ENCODE measurements at regions not wholly inside any gene's neighbourhood (a gene's known extent, or its start where the extent isn't known, plus 50 kb on each side); places are given as distances from the start of the nearest gene placed in this dataset.

DNA sequence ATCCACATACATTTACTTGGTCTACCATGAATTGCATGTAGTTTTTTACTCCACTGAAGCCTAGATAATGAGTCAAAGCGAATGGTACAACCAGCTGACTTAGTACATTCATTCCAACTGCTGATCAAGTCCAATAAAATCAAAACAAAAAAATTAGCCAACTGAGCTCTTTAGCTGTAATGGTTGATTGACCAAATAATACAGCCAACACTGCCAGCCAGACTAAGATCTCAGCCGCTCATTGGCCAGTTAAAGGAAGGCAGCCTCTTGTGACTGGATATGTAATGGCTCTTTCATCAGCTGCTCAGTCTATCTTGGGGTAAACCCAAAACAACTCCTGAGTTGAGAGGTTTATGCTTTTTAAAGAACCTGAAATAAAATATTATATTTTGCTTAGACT, 204.3 kb upstream of the RSPO3 start:
- TF ChIP-seq, protein P1, sequence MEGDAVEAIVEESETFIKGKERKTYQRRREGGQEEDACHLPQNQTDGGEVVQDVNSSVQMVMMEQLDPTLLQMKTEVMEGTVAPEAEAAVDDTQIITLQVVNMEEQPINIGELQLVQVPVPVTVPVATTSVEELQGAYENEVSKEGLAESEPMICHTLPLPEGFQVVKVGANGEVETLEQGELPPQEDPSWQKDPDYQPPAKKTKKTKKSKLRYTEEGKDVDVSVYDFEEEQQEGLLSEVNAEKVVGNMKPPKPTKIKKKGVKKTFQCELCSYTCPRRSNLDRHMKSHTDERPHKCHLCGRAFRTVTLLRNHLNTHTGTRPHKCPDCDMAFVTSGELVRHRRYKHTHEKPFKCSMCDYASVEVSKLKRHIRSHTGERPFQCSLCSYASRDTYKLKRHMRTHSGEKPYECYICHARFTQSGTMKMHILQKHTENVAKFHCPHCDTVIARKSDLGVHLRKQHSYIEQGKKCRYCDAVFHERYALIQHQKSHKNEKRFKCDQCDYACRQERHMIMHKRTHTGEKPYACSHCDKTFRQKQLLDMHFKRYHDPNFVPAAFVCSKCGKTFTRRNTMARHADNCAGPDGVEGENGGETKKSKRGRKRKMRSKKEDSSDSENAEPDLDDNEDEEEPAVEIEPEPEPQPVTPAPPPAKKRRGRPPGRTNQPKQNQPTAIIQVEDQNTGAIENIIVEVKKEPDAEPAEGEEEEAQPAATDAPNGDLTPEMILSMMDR (IDR thresholded peaks at IDR 0.05; ENCODE audit: low read depth, low read length), result no peak
- H3K4me3 ChIP-seq (ENCODE audit: low read depth, low read length), result no peak overlapping the region

DNA sequence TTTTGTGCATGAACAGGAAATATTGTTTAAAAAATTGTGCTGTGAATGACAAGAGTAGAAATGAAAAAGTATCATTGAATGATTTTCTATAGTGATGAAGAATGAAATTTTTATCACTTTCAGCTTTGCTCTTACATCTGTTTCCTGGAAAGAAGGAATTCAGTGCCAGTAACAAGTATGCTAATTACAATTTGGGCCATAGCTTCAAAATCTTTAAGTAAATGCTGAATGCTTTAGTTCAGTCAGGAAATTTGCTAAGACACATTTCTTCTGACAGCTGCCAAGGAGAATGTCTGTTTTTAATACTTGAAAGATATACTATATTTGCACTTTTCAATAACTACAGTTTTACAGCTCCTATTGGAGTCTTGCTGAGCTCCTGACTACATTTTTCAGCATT, 203.7 kb upstream of the RSPO3 start:
- TF ChIP-seq, protein P1 (IDR thresholded peaks at IDR 0.05; ENCODE audit: low read depth, low read length), result no peak

DNA sequence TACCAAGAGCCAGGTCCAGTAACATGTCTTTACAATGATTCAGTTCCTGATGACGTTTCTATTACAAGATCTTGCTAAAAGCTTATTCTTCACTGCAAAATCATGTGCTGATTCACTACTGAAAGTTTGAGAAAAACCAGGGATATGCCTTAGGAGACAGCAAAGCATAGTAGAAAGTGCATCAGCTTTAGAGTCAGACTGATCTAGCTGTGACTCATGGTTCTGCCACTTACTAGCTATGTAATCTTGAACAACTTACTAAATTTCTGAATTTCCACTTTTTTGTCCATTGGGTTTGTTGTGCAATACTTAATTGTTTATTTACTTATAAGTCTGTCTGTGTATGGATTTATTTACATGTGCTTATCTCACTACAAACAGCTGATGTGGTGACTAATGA, 198.5 kb upstream of the RSPO3 start:
- TF ChIP-seq, protein P1 (IDR thresholded peaks at IDR 0.05; ENCODE audit: low read depth, low read length), result no peak
- no peak overlapping the region for H3K4me3 ChIP-seq (ENCODE audit: low read depth, low read length)

More for the DNA sequence above, 203.7 kb upstream of the RSPO3 start:
- no peak overlapping the region for H3K4me3 ChIP-seq (ENCODE audit: low read depth, low read length)

DNA sequence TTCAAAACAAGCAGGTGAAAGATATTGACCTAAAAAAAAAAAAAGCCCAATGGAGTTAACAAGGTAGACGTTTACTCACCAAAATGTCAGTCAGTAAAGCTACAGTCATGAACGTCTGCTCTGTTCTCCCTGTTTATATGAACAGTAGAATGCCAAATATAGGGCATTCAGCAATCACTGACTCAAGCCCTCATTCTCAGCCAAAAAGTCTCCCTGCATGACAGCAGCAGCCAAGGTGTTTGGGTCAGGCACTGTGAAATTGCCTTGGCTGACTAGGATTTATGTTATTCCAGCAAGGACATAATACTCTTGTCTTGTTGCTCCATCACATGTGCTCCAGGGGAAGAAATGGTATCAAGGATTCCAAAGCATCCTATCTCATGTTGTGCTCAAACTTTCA, 194.7 kb upstream of the RSPO3 start:
- no peak overlapping the region for H3K4me3 ChIP-seq (ENCODE audit: low read depth, low read length)
- TF ChIP-seq, protein P1 (IDR thresholded peaks at IDR 0.05; ENCODE audit: low read depth, low read length), result no peak

DNA sequence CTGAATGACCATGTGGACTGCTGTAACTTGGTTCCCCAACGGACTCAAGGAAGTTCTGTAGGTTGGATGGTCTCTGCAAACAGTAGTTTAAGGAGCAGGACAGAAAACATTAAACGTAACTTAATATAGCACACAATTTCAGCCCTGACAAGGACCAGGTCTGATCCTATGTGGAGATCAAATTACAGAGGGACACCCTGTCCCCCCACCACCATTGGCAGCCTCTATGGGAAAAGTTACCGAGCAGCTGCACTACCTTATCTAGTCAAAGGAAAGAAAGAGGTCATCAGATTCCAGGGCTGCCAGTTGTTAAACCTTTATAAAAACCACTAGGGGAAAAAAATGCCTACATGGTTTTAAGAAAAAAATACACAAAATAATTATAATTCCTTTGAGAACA, 191.5 kb upstream of the RSPO3 start:
- TF ChIP-seq, protein P1 (IDR thresholded peaks at IDR 0.05; ENCODE audit: low read depth, low read length), result no peak
- no peak overlapping the region for H3K4me3 ChIP-seq (ENCODE audit: low read depth, low read length)

DNA sequence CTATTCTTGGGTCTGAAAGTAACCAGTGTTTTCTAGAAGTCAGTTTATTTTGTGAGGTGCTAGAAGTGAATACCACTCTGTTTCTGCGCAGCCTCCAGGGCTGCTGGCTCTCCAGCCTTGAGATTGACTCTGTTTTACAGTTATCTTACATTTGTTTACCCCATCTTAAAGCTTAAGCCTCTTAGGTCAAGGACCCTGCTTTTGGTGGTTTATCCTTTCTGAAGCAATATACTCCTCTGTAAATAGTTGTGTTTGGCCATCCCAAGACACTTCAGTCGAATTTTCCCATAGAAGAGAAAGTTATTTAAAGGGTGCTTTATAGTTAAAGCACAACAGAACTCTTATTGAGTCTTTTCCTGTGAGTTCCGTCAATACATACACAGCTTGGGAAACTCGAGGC, 190.6 kb upstream of the RSPO3 start:
- H3K4me3 ChIP-seq (ENCODE audit: low read depth, low read length), result no peak overlapping the region
- TF ChIP-seq, protein P1 (IDR thresholded peaks at IDR 0.05; ENCODE audit: low read depth, low read length), result no peak

DNA sequence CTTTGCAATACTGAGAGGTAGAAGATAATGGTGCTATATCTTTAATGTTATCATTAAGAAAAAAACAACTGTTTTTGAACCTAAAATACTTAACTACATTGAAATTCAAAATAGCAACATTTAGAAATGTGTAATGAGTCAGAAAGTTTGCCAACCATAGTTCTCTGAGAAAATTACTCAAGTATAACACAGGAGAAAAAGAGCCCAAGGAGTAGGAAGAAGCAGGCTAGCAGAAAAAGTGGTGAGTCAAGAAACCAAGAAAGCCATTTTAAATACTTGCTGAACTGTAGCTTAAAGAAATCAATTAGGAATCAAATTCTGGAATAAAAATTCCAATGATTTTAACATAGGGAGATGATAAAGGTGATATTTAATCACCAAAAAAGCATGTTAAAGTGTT, 181.0 kb upstream of the RSPO3 start:
- no peak overlapping the region for H3K4me3 ChIP-seq (ENCODE audit: low read depth, low read length)
- TF ChIP-seq, protein P1 (IDR thresholded peaks at IDR 0.05; ENCODE audit: low read depth, low read length), result no peak
